PFSK-1 (cell line): ENCODE measurements at regions not wholly inside any gene's neighbourhood (a gene's known extent, or its start where the extent isn't known, plus 50 kb on each side); places are given as distances from the start of the nearest gene placed in this dataset.

Experiments used
- FOXP2 ChIP-seq: optimal IDR thresholded peaks from 2 replicates; pipeline ENCODE3; 2011; ENCODE audit warnings: borderline replicate concordance, control low read depth, inconsistent platforms; ENCODE audit not compliant: insufficient read depth; ENCODE audit errors: extremely low read length, extremely low read depth
- POLR2AphosphoS5 ChIP-seq: IDR thresholded peaks from 2 replicates; pipeline ENCODE4 v1.6.1; 2012; ENCODE audit warnings: low read depth, mild to moderate bottlenecking, control low read depth, low read length, moderate library complexity
- SIN3A ChIP-seq: IDR thresholded peaks from 2 replicates; pipeline ENCODE4 v1.6.1; 2012; ENCODE audit warnings: mild to moderate bottlenecking, low read length, moderate library complexity, borderline replicate concordance; ENCODE audit not compliant: insufficient read depth
- TAF1 ChIP-seq: IDR thresholded peaks from 2 replicates; pipeline ENCODE4 v1.6.1; 2012; ENCODE audit warnings: low read length, control low read depth, borderline replicate concordance; ENCODE audit not compliant: insufficient read depth
- TF ChIP-seq, protein P1 (sequence below), 2 experiments: IDR thresholded peaks; 2 replicates each; pipeline versions ENCODE4 v1.6.1 to v1.8.0; 2011 to 2012; ENCODE audit warnings: low read depth in 2 of 2, low read length in 2 of 2, control low read depth in 1 of 2, inconsistent platforms in 1 of 2, mild to moderate bottlenecking in 1 of 2, moderate library complexity in 1 of 2; ENCODE audit not compliant: insufficient read depth in 1 of 2

DNA sequence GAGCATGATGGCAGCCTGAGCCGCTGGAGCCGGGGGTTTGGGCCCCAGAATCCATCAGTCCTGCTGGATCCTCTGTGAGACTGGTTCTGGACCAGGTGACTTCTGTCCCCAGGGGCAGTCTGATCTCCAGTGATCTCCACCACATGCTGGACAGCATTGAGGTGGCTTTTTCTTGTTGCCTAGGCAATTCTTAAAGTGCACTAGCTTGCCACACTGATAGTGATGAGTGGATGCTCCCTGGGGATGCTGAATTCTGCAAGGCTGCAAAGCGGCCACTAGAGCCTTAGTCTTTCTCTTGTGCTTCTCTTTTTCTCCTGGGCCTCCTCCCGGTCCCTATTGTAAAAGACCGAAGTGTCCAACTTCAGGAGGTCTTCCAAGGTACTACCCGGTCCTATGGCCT is 70.4 kb upstream of the ATP11B start:
- TF ChIP-seq TAF1 (no peak), FOXP2 (no peak), POLR2AphosphoS5 (no peak), SIN3A (no peak)
- TF ChIP-seq, protein P1, sequence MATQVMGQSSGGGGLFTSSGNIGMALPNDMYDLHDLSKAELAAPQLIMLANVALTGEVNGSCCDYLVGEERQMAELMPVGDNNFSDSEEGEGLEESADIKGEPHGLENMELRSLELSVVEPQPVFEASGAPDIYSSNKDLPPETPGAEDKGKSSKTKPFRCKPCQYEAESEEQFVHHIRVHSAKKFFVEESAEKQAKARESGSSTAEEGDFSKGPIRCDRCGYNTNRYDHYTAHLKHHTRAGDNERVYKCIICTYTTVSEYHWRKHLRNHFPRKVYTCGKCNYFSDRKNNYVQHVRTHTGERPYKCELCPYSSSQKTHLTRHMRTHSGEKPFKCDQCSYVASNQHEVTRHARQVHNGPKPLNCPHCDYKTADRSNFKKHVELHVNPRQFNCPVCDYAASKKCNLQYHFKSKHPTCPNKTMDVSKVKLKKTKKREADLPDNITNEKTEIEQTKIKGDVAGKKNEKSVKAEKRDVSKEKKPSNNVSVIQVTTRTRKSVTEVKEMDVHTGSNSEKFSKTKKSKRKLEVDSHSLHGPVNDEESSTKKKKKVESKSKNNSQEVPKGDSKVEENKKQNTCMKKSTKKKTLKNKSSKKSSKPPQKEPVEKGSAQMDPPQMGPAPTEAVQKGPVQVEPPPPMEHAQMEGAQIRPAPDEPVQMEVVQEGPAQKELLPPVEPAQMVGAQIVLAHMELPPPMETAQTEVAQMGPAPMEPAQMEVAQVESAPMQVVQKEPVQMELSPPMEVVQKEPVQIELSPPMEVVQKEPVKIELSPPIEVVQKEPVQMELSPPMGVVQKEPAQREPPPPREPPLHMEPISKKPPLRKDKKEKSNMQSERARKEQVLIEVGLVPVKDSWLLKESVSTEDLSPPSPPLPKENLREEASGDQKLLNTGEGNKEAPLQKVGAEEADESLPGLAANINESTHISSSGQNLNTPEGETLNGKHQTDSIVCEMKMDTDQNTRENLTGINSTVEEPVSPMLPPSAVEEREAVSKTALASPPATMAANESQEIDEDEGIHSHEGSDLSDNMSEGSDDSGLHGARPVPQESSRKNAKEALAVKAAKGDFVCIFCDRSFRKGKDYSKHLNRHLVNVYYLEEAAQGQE (IDR thresholded peaks at IDR 0.05; ENCODE audit: insufficient read depth in 1 of 2, low read depth in 2 of 2, low read length in 2 of 2) = no peak

DNA sequence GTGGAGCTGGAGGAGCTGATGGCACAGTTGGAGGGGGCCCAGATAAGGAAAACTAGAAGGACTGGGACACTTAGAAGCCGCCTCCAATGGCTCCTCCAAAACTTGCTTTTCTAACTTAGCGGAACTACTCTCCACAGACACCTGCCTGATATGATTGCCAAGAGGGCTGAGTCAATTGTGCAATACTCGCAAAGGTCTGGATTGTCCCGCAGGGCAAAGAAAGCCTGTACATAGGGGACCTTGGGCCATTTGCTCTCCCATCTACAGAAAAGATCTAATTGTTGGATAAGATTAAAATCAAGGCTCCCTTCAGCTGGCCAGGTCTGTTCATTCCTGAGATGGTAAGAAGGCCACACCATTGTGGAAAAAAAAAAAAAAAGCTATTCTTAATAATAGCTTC is 69.7 kb upstream of the ATP11B start:
- TF ChIP-seq, protein P1 (IDR thresholded peaks at IDR 0.05; ENCODE audit: insufficient read depth in 1 of 2, low read depth in 2 of 2, low read length in 2 of 2) = no peak
- TF ChIP-seq SIN3A (no peak), FOXP2 (no peak), POLR2AphosphoS5 (no peak), TAF1 (no peak)

DNA sequence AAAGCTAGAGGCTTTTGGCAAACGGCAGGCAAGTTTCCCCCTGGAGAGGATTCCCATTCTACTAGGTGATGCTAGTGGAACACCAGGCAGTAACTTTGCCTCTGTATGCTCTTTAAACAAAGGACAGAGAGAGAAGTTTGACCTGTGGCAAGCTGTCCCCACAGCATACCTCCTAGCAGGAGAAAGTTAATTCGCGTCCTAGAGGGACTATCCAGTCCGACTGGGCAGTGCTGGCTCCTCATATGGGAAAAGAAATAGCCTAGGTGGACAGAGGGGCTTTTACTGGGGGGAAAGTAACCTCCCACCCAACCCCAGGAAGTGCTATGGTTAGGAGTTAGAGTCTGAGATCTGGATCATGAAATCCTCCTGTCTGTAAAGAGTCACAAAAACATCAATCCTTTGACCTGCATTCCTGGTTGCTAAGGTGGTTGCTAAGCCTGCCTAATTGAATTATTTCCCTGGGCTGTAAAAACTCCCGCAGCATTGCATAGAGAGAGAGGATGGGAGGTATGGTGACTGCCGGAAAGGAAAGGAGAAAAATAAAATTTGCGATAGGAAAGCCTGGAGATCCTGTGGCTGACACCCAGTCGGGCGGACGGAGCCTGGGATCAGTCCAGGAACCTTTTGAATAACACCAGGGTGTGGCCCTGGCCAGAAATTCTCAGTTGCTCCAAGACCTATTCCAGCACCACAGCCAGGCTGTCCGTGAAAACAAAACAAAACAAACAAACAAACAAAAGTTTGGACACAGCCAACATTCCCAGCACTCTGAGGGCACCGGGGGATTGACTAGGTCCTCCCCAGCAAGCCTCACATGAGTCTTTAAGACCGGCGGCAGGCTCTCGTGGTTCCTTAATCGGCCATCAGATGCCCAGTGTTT is 67.7 kb upstream of the ATP11B start:
- 0 out of 2 replicates have a peak, but pooled peaks have one; percentile 31 for TF ChIP-seq SIN3A
- TF ChIP-seq, protein P1 (IDR thresholded peaks at IDR 0.05; ENCODE audit: insufficient read depth in 1 of 2, low read depth in 2 of 2, low read length in 2 of 2) = no peak

DNA sequence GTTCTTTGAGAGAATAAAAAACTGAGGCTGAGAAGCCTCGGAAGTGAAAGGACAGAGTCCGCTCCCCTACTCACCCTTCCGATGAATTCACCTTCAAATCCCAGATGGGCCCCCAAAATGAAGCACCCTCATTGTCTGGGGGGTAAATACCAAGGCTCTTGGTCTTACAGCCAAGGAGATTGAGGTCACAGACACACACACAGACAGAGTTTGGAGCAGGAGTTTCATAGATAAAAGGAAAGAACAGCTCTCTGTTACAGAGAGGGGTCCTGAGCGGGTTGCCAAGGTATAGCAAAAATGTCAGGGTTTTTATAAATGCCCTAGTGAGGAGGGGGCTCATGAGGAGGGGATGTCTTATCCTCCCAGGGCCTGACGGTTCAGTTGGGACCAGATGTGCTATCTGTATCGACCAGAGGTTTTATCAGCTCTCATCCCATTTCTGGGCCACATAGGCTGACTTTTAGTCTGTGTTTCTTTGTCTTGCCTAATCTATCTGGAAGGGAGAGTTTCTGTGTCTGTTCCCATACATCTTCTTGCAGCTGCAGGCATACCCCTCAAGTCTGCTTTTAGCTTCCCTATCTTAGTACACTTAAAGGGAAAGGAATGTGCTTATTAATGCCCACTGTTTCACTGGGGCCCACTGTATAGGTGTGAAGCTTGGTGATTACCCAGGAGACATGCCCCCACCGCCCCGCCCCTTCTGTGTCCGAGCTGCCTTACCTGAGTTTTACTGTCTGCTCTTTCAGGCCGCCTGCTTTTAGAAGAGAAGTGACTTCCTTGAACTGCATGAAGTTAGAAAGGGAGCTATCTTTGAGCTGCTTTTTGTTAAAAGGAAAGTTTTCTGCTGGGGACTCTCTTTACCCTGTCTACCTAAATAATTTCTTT is 66.8 kb upstream of the ATP11B start:
- TF ChIP-seq, protein P1 (IDR thresholded peaks at IDR 0.05; ENCODE audit: insufficient read depth in 1 of 2, low read depth in 2 of 2, low read length in 2 of 2) = no peak
- no peak for TF ChIP-seq TAF1
- TF ChIP-seq SIN3A = no peak
- no peak for TF ChIP-seq POLR2AphosphoS5
- TF ChIP-seq FOXP2 = no peak
